ENCODE measurements at regions not wholly inside any gene's neighbourhood (a gene's known extent, or its start where the extent isn't known, plus 50 kb on each side); places are given as distances from the start of the nearest gene placed in this dataset.

DNA sequence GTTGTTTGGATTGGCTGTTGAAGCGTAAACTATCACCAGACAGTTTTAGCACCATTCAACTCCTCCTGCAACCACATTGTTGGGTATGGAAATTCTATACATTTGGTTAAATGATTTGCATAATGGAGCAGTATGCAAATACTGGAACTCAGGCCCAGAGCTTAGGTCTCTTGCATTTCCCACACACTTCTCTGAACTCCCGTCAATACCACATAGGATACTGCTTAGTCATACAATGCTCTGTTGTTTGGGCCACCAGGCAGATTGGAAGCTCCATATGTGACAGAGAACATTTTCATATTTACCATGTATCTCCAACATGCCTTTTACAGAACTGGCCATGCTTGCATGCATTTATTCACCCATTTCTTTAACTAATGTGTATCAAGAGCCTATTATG, 78.0 kb downstream of the IFNG start:
- H3K9me3 ChIP-seq = peaks cover 2% of the 10 kb centered on the region
- no peak for ATAC-seq
- intact Hi-C loops (cut with DNase I, micrococcal nuclease) = no loop called here

DNA sequence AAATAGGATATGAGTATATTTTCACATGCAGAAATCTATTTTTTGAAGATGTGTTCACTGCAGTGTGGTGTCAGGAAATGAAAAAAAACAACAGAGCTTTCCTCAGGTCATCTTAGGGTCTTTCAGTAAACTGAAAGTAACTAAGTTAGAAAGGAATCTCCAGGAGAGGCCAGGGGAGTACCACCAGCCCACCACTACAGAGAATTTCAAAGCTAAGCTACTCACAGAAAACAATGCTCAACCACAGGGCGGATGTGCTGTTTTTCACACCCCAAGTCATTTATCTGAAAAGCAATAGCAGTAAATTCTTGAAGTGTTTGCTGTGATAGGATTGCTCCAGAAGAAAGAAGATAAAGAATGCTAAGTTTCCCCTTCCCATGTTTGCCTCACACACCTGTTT, 79.0 kb downstream of the IFNG start:
- H3K4me1 ChIP-seq (ENCODE audit: low read depth) = no peaks in the 10 kb centered on the region
- intact Hi-C loops (cut with DNase I, micrococcal nuclease) = no loop called here
- TF ChIP-seq, protein P1, sequence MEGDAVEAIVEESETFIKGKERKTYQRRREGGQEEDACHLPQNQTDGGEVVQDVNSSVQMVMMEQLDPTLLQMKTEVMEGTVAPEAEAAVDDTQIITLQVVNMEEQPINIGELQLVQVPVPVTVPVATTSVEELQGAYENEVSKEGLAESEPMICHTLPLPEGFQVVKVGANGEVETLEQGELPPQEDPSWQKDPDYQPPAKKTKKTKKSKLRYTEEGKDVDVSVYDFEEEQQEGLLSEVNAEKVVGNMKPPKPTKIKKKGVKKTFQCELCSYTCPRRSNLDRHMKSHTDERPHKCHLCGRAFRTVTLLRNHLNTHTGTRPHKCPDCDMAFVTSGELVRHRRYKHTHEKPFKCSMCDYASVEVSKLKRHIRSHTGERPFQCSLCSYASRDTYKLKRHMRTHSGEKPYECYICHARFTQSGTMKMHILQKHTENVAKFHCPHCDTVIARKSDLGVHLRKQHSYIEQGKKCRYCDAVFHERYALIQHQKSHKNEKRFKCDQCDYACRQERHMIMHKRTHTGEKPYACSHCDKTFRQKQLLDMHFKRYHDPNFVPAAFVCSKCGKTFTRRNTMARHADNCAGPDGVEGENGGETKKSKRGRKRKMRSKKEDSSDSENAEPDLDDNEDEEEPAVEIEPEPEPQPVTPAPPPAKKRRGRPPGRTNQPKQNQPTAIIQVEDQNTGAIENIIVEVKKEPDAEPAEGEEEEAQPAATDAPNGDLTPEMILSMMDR (IDR thresholded peaks at IDR 0.05) = no peak
- H3K36me3 ChIP-seq (ENCODE audit: low read depth) = no peaks in the 10 kb centered on the region
- H3K4me3 ChIP-seq = no peak overlapping the region
- ATAC-seq = no peak
- H3K9me3 ChIP-seq = peaks cover 2% of the 10 kb centered on the region
- no peak for DNase-seq

More for the DNA sequence above, 78.0 kb downstream of the IFNG start:
- TF ChIP-seq, protein P1 (IDR thresholded peaks at IDR 0.05) = no peak
- Histone ChIP-seq H3K4me3 (no peak overlapping the region), H3K4me1 (ENCODE audit: low read depth) (no peaks in the 10 kb centered on the region), H3K36me3 (ENCODE audit: low read depth) (no peaks in the 10 kb centered on the region)
- no peak for DNase-seq

DNA sequence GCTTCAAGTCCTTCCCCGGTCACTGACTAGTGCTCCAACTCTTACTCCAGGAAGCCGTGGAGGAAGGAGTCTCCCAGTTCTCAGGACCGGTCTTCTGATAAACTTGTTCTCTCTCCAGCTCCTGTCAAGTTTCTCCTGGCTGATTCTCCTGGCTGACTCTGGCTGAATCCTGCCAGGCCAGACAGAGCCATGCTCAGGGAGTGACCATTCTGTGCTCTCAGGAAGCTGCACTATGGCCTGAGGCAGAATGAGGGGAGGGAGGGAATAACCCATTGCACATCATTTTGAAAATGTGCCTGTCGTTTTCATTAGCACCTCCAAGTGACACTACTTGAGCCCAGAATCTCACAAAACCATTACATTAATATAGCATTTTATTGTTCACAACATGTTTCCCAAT, 80.8 kb downstream of the IFNG start:
- no peak overlapping the region for H3K4me3 ChIP-seq
- TF ChIP-seq, protein P1 (IDR thresholded peaks at IDR 0.05) = no peak
- DNase-seq (no peak), ATAC-seq (no peak)
- H3K36me3 ChIP-seq (ENCODE audit: low read depth) = no peaks in the 10 kb centered on the region
- no peaks in the 10 kb centered on the region for H3K4me1 ChIP-seq (ENCODE audit: low read depth)
- intact Hi-C loops (cut with DNase I, micrococcal nuclease) = no loop called here
- peaks cover 2% of the 10 kb centered on the region for H3K9me3 ChIP-seq

DNA sequence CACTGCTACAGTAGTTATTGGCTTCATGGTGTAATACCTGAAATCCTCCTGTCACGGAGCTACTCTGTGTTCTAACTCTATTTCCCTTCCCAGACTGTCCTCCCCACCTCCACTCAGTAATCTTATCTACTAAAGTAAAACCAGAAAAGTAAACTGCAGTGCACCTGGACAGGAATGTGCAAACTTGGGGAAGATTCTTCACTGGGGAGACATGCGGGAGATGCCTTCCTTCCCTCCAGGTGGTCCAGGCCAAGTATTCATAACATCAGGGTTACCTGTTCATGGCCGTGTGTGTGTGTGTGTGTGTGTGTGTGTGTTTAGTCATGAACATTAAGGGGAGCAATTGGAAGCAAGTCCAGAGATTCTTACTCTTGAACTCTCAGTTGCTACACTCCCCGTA, 84.1 kb downstream of the IFNG start:
- H3K36me3 ChIP-seq (ENCODE audit: low read depth) = no peaks in the 10 kb centered on the region
- no peak for ATAC-seq
- H3K4me1 ChIP-seq (ENCODE audit: low read depth) = no peaks in the 10 kb centered on the region
- no peak for DNase-seq
- TF ChIP-seq, protein P1 (IDR thresholded peaks at IDR 0.05) = no peak
- H3K4me3 ChIP-seq = no peak overlapping the region
- intact Hi-C loops (cut with DNase I, micrococcal nuclease) = no loop called here
- H3K9me3 ChIP-seq = no peaks in the 10 kb centered on the region

DNA sequence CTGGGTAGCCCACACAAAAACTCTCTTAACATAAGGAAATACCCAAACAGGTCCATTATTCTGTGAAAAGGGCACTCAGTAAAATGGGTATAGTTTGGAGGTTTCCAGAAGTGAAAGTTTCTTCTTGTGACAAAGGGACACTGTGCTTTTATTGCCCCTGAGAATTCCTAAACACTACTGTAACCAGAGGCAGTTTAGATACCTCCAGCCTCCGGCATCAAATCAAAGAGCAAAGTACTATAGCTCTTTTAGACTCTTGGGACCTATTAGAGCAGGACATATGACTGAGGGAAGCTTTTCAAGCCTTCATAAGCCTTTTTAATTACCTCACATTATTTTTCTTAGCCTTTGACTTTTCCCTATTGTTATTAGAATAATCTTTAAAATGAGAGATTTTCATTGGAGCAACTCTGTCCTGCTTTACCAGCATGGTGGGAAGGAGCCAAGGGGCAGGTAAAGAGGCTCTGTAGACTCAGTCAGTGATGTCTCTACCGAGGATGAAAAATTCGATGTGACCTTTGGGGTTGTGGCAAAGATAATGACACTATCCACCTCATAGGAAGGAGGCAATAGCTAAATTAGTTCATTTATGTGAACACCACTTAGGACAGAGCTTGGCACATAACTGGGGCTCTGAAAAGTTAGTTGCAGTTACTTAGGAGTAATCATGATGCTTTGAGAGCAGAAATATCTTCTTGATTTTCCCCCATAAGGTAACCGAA, 85.1 kb downstream of the IFNG start:
- H3K4me3 ChIP-seq = no peak overlapping the region
- no peaks in the 10 kb centered on the region for H3K4me1 ChIP-seq (ENCODE audit: low read depth)
- H3K36me3 ChIP-seq (ENCODE audit: low read depth) = no peaks in the 10 kb centered on the region
- ATAC-seq (no peak), DNase-seq (no peak)
- no peaks in the 10 kb centered on the region for H3K9me3 ChIP-seq
- TF ChIP-seq, protein P1 (IDR thresholded peaks at IDR 0.05) = no peak
- intact Hi-C loops (cut with DNase I, micrococcal nuclease) = no loop called here

DNA sequence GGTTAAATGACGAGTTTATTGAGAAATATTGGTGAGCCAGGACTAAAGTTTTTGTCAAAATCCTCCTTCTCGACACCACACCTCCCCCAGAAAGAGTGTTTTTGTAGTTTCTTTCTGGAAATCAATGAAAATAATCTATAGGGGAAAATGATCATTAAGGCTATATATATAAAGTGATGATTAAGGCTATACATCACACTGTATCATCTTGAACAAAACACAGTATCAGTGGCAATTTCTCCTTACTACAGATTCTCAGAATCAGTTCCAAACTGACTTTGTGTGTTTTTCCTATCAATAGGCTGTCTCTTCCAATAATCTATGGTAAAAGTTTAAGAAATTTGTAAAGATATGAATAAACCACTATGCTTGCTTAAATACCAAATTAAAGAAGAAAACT, 81.7 kb downstream of the IFNG-AS1 start:
- ATAC-seq (no peak), DNase-seq (no peak)
- TF ChIP-seq, protein P1 (IDR thresholded peaks at IDR 0.05) = no peak
- H3K4me1 ChIP-seq (ENCODE audit: low read depth) = no peaks in the 10 kb centered on the region
- H3K36me3 ChIP-seq (ENCODE audit: low read depth) = no peaks in the 10 kb centered on the region
- no peak overlapping the region for H3K4me3 ChIP-seq
- intact Hi-C loops (cut with DNase I, micrococcal nuclease) = no loop called here
- H3K9me3 ChIP-seq = peaks cover 6% of the 10 kb centered on the region

Data from mucosa of descending colon (tissue), 3 donors.